Non-pigmented ciliary epithelial cell (primary cell): ENCODE measurements at regions not wholly inside any gene's neighbourhood (a gene's known extent, or its start where the extent isn't known, plus 50 kb on each side); places are given as distances from the start of the nearest gene placed in this dataset.

ENCODE experiments used
- DNase-seq: peaks from one replicate; pipeline ENCODE4 v3.0.0-alpha.2; 2010; ENCODE audit warnings: low read depth

GRCh38 chr6:145187491-145188206 is 547.7 kb downstream of the EPM2A start:
- no peak for DNase-seq

- DNase-seq, result no peak
Observed at GRCh38 chr6:145189836-145190235, 545.5 kb downstream of the EPM2A start.

- DNase-seq, result no peak
Observed at GRCh38 chr6:145194389-145194788, 540.9 kb downstream of the EPM2A start.

- no peak for DNase-seq
Observed at GRCh38 chr6:145199961-145200360, 535.4 kb downstream of the EPM2A start.

- no peak for DNase-seq
Observed at GRCh38 chr6:145204301-145204700, 531.0 kb downstream of the EPM2A start.

GRCh38 chr6:145206247-145206907 is 528.9 kb downstream of the EPM2A start:
- DNase-seq, result peak; percentile 15

GRCh38 chr6:145208474-145208873 is 526.8 kb downstream of the EPM2A start:
- DNase-seq, result no peak

- DNase-seq, result no peak
Observed at GRCh38 chr6:145209272-145209671, 526.0 kb downstream of the EPM2A start.

GRCh38 chr6:145212813-145213212 is 522.5 kb downstream of the EPM2A start:
- DNase-seq, result no peak

- no peak for DNase-seq
Observed at GRCh38 chr6:145213614-145214013, 521.7 kb downstream of the EPM2A start.

- DNase-seq, result peak; percentile 13
Observed at GRCh38 chr6:145214570-145214969, 520.8 kb downstream of the EPM2A start.

GRCh38 chr6:145224450-145224849 is 510.9 kb downstream of the EPM2A start:
- no peak for DNase-seq

- no peak for DNase-seq
Observed at GRCh38 chr6:145225500-145225899, 509.8 kb downstream of the EPM2A start.

- DNase-seq, result no peak
Observed at GRCh38 chr6:145227593-145227992, 507.7 kb downstream of the EPM2A start.

GRCh38 chr6:145228962-145229582 is 506.2 kb downstream of the EPM2A start:
- DNase-seq, result no peak

GRCh38 chr6:145233955-145234354 is 501.4 kb downstream of the EPM2A start:
- DNase-seq, result no peak

- no peak for DNase-seq
Observed at GRCh38 chr6:145235207-145235606, 500.1 kb downstream of the EPM2A start.

- DNase-seq, result no peak
Observed at GRCh38 chr6:145238787-145239186, 496.5 kb downstream of the EPM2A start.

- peak; percentile 17 for DNase-seq
Observed at GRCh38 chr6:145241039-145241438, 494.3 kb downstream of the EPM2A start.

GRCh38 chr6:145241721-145242120 is 493.6 kb downstream of the EPM2A start:
- DNase-seq, result no peak

GRCh38 chr6:145244349-145245100 is 490.8 kb downstream of the EPM2A start:
- DNase-seq, result no peak

GRCh38 chr6:145245119-145245518 is 490.2 kb downstream of the EPM2A start:
- no peak for DNase-seq
